B cell (primary cell): ENCODE measurements at regions not wholly inside any gene's neighbourhood (a gene's known extent, or its start where the extent isn't known, plus 50 kb on each side); places are given as distances from the start of the nearest gene placed in this dataset.

Experiments
- ATAC-seq: fragments of 200-7000 bp; cut with Tn5 transposase; one replicate; pipeline ENCODE4 v1.10.0; 2021; ENCODE audit warnings: low read depth, mild to moderate bottlenecking, moderate number of reproducible peaks, moderate library complexity
- CTCF ChIA-PET: fragments of 350-600 bp; sonication (Branson Sonifier 250); formaldehyde crosslinking; loops from one replicate; lab custom pipeline; 2021; ENCODE audit warnings: antibody characterized with exemption, inconsistent platforms; lab: Charles Lee
- POLR2A ChIA-PET: fragments of 350-600 bp; sonication (Branson Sonifier 250); formaldehyde crosslinking; loops from one replicate; lab custom pipeline; 2021; ENCODE audit warnings: antibody characterized with exemption; lab: Charles Lee
- DNase-seq: peaks from one replicate; pipeline ENCODE4 v3.0.0; 2013
- H2AFZ ChIP-seq: 2 replicates; pipeline ENCODE4 v1.6.1; 2012; ENCODE audit warnings: mild to moderate bottlenecking, low read depth, low read length; ENCODE audit not compliant: insufficient read depth, poor library complexity, severe bottlenecking
- H3K27ac ChIP-seq, 2 donors: 1 replicate in 1 of 2; 2 replicates in 1 of 2; pipeline ENCODE4 v1.5.1; 2012 to 2013; ENCODE audit warnings: low read length in 2 of 2, mild to moderate bottlenecking in 2 of 2, moderate library complexity in 1 of 2
- H3K27me3 ChIP-seq, 4 experiments: fragments of 200-600 bp in 1 of 4; sonication (generic) in 1 of 4; replicated peaks in 1 of 4; 1 replicate in 2 of 4; 2 replicates in 2 of 4; pipeline versions ENCODE4 v1.6.1 to v1.7.0; 2013 to 2016; ENCODE audit warnings: low read length in 3 of 4, mild to moderate bottlenecking in 2 of 4, mixed read lengths in 1 of 4, moderate library complexity in 1 of 4; ENCODE audit not compliant: insufficient read depth in 4 of 4, control insufficient read depth in 3 of 4; ENCODE audit errors: control extremely low read depth in 1 of 4
- H3K36me3 ChIP-seq, 2 experiments: replicated peaks in 1 of 2; 1 replicate in 1 of 2; 2 replicates in 1 of 2; pipeline versions ENCODE4 v1.6.1 to v1.7.1; 2013; ENCODE audit warnings: low read length in 1 of 2; ENCODE audit not compliant: insufficient read depth in 2 of 2, control insufficient read depth in 1 of 2; ENCODE audit errors: control extremely low read depth in 1 of 2, extremely low read depth in 1 of 2
- H3K4me1 ChIP-seq, 2 donors: fragments of 200-600 bp in 1 of 2; sonication (generic) in 1 of 2; 1 replicate in 1 of 2; 2 replicates in 1 of 2; pipeline versions ENCODE4 v1.5.1 to v1.6.1; 2013 to 2017; ENCODE audit warnings: low read length in 2 of 2; ENCODE audit not compliant: control insufficient read depth in 2 of 2, insufficient read depth in 2 of 2
- H3K4me2 ChIP-seq: replicated peaks from 2 replicates; pipeline ENCODE3; 2012; ENCODE audit warnings: mild to moderate bottlenecking, low read depth, low read length; ENCODE audit not compliant: poor library complexity, severe bottlenecking
- H3K4me3 ChIP-seq, 5 experiments: fragments of 200-600 bp in 1 of 5; sonication (generic) in 1 of 5; 1 replicate in 3 of 5; 2 replicates in 2 of 5; pipeline versions ENCODE4 v1.5.1 to v1.7.0; 2011 to 2016; ENCODE audit warnings: low read length in 4 of 5, mild to moderate bottlenecking in 4 of 5, low read depth in 2 of 5, control low read depth in 1 of 5, moderate library complexity in 1 of 5; ENCODE audit not compliant: insufficient read depth in 1 of 5; ENCODE audit errors: control extremely low read depth in 1 of 5, extremely low read depth in 1 of 5
- H3K79me2 ChIP-seq: fragments of 200-600 bp; sonication (generic); one replicate; pipeline ENCODE4 v1.6.0; 2016; ENCODE audit warnings: low read length; ENCODE audit not compliant: control insufficient read depth, insufficient read depth
- H3K9ac ChIP-seq: fragments of 200-600 bp; sonication (generic); 2 replicates; pipeline ENCODE4 v1.6.1; 2017; ENCODE audit warnings: mild to moderate bottlenecking, low read length, moderate library complexity
- H3K9me3 ChIP-seq, 3 donors: one replicate each; pipeline versions ENCODE4 v1.6.1 to v1.7.1; 2013; ENCODE audit warnings: low read length in 2 of 3; ENCODE audit not compliant: control insufficient read depth in 2 of 3, insufficient read depth in 1 of 3; ENCODE audit errors: control extremely low read depth in 1 of 3
- H4K20me1 ChIP-seq: 2 replicates; pipeline ENCODE4 v1.6.0; 2012; ENCODE audit warnings: mild to moderate bottlenecking, low read length; ENCODE audit not compliant: insufficient read depth, control insufficient read depth, poor library complexity, severe bottlenecking
- H3K27ac Mint-ChIP-seq: one replicate; pipeline ENCODE4 v1.8.0; 2021; ENCODE audit warnings: mixed read lengths
- H3K27me3 Mint-ChIP-seq: one replicate; pipeline ENCODE4 v1.8.0; 2021; ENCODE audit warnings: mixed read lengths
- H3K4me1 Mint-ChIP-seq: one replicate; pipeline ENCODE4 v1.8.0; 2021; ENCODE audit warnings: mixed read lengths
- H3K4me3 Mint-ChIP-seq: one replicate; pipeline ENCODE4 v1.8.0; 2021; ENCODE audit warnings: mixed read lengths
- H3K9me3 Mint-ChIP-seq: one replicate; pipeline ENCODE4 v1.8.0; 2022; ENCODE audit warnings: mixed read lengths; ENCODE audit not compliant: insufficient read depth
- CTCF ChIP-seq: fragments of 200-600 bp; IDR thresholded peaks from one replicate; pipeline ENCODE4 v1.8.0; 2022; ENCODE audit warnings: antibody characterized with exemption, mild to moderate bottlenecking
- EZH2 ChIP-seq: IDR thresholded peaks from 2 replicates; pipeline ENCODE4 v1.6.1; 2012; ENCODE audit warnings: borderline replicate concordance, low read depth, mild to moderate bottlenecking, moderate library complexity, low read length; ENCODE audit not compliant: insufficient read depth, poor library complexity, severe bottlenecking
- WGBS: methylation state at CpG from one replicate; pipeline ENCODE4 v1.1.5; 2013; ENCODE audit warnings: missing lambda C conversion rate; ENCODE audit not compliant: insufficient coverage; 5-methylcytosine and 5-hydroxymethylcytosine counted together
- intact Hi-C: fragments of 100-400 bp; cut with micrococcal nuclease; formaldehyde crosslinking; loops from one replicate; pipeline ENCODE4 v1.10.0; 2022

- Histone ChIP-seq H3K36me3 (no peaks in the 10 kb centered on the region), H3K4me2 (no peak overlapping the region), H3K79me2 (no peaks in the 10 kb centered on the region), H3K4me3 (no peak overlapping the region), H2AFZ (no peak overlapping the region), H3K9ac (no peak overlapping the region), H4K20me1 (no peaks in the 10 kb centered on the region), H3K27ac (no peak overlapping the region), H3K4me1 (no peaks in the 10 kb centered on the region), H3K27me3 (no peaks in the 10 kb centered on the region), H3K9me3 (no peaks in the 10 kb centered on the region)
- H3K27me3 Mint-ChIP-seq, result peaks cover 9% of the 10 kb centered on the region
- no peak for ATAC-seq
- ChIA-PET POLR2A (no interaction called here), CTCF (interaction anchor here (0.9 kb wide), 1 partner anchor 9 kb away, joined by 3 read pairs; no protein-coding TSS in a partner anchor)
- WGBS, result no CpG with 5 or more reads among the region's 1 CpG
- H3K9me3 Mint-ChIP-seq, result no peaks in the 10 kb centered on the region
- H3K4me3 Mint-ChIP-seq, result no peak overlapping the region
- no peak for DNase-seq
- intact Hi-C loops, result no loop called here
- TF ChIP-seq CTCF, result no peak
- TF ChIP-seq EZH2, result no peak
- no peak overlapping the region for H3K27ac Mint-ChIP-seq
- H3K4me1 Mint-ChIP-seq, result no peaks in the 10 kb centered on the region
These were observed 63.5 kb upstream of the PUM3 start for GRCh38 chr9:2907411-2907810.

- ATAC-seq (no peak), DNase-seq (no peak)
- ChIA-PET POLR2A (no interaction called here), CTCF (no interaction called here)
- H3K4me1 Mint-ChIP-seq, result no peaks in the 10 kb centered on the region
- H4K20me1 ChIP-seq, result no peaks in the 10 kb centered on the region
- no peak overlapping the region for H3K27ac ChIP-seq
- peaks cover 3% of the 10 kb centered on the region for H3K9me3 Mint-ChIP-seq
- H3K4me2 ChIP-seq, result no peak overlapping the region
- no peaks in the 10 kb centered on the region for H3K4me1 ChIP-seq
- H3K9me3 ChIP-seq, result no peaks in the 10 kb centered on the region
- no peaks in the 10 kb centered on the region for H3K36me3 ChIP-seq
- H3K79me2 ChIP-seq, result no peaks in the 10 kb centered on the region
- no peak overlapping the region for H3K4me3 Mint-ChIP-seq
- intact Hi-C loops, result no loop called here
- H3K27me3 ChIP-seq, result no peaks in the 10 kb centered on the region
- H2AFZ ChIP-seq, result no peak overlapping the region
- no peak overlapping the region for H3K9ac ChIP-seq
- TF ChIP-seq CTCF (no peak), EZH2 (no peak)
- H3K27me3 Mint-ChIP-seq, result no peaks in the 10 kb centered on the region
- no peak overlapping the region for H3K27ac Mint-ChIP-seq
- WGBS, result no CpG with 5 or more reads among the region's 2 CpGs
- H3K4me3 ChIP-seq, result no peak overlapping the region
These were observed 60.5 kb upstream of the PUM3 start for GRCh38 chr9:2904242-2904930.
